OCI-LY1 (cell line): ENCODE measurements at regions not wholly inside any gene's neighbourhood (a gene's known extent, or its start where the extent isn't known, plus 50 kb on each side); places are given as distances from the start of the nearest gene placed in this dataset.

ENCODE experiments used
- H2AFZ ChIP-seq: fragments of 200-600 bp; sonication (generic), shearing (Covaris generic); 2 replicates; pipeline ENCODE4 v1.6.0; 2014; ENCODE audit warnings: antibody characterized with exemption, mild to moderate bottlenecking, low read length
- H3F3A ChIP-seq: fragments of 200-600 bp; sonication (generic), shearing (Covaris generic); 2 replicates; pipeline ENCODE4 v1.6.0; 2014; ENCODE audit warnings: mild to moderate bottlenecking, antibody characterized with exemption, low read length, moderate library complexity; ENCODE audit not compliant: insufficient read depth
- H3K27ac ChIP-seq: fragments of 200-600 bp; sonication (generic); 2 replicates; pipeline ENCODE4 v1.5.1; 2014; ENCODE audit warnings: low read length, mixed run types, mild to moderate bottlenecking, low read depth; ENCODE audit not compliant: poor library complexity, severe bottlenecking
- H3K27me3 ChIP-seq: fragments of 200-600 bp; sonication (generic); 2 replicates; pipeline ENCODE4 v1.6.0; 2014; ENCODE audit warnings: antibody characterized with exemption, mild to moderate bottlenecking, low read length, moderate library complexity; ENCODE audit not compliant: insufficient read depth
- H3K36me3 ChIP-seq: fragments of 200-600 bp; sonication (generic); 2 replicates; pipeline ENCODE4 v1.6.1; 2014; ENCODE audit warnings: mild to moderate bottlenecking, antibody characterized with exemption, low read length, moderate library complexity, mixed read lengths; ENCODE audit not compliant: insufficient read depth
- H3K4me1 ChIP-seq: fragments of 200-600 bp; sonication (generic); 2 replicates; pipeline ENCODE4 v1.5.1; 2014; ENCODE audit warnings: mild to moderate bottlenecking, low read length, moderate library complexity; ENCODE audit not compliant: insufficient read depth, severe bottlenecking
- H3K4me2 ChIP-seq: fragments of 200-600 bp; sonication (generic), shearing (Covaris generic); 2 replicates; pipeline ENCODE4 v1.6.1; 2014; ENCODE audit warnings: low read length
- H3K4me3 ChIP-seq: fragments of 200-600 bp; sonication (generic); 2 replicates; pipeline ENCODE4 v1.5.1; 2014; ENCODE audit warnings: low read length, low read depth, mild to moderate bottlenecking, mixed read lengths; ENCODE audit not compliant: poor library complexity, severe bottlenecking
- H3K79me2 ChIP-seq: fragments of 200-600 bp; shearing (Covaris generic); 2 replicates; pipeline ENCODE4 v1.6.1; 2016; ENCODE audit warnings: mixed run types, low read length, mixed read lengths; ENCODE audit not compliant: insufficient read depth
- H3K9ac ChIP-seq: fragments of 200-600 bp; sonication (generic), shearing (Covaris generic); 2 replicates; pipeline ENCODE4 v1.6.1; 2014; ENCODE audit warnings: mild to moderate bottlenecking, low read length, mixed read lengths
- H3K9me2 ChIP-seq: fragments of 200-600 bp; sonication (generic), shearing (Covaris generic); 2 replicates; pipeline ENCODE4 v1.6.1; 2014; ENCODE audit warnings: low read depth, mild to moderate bottlenecking, low read length, mixed read lengths
- H3K9me3 ChIP-seq: fragments of 200-600 bp; shearing (Covaris generic); 2 replicates; pipeline ENCODE4 v1.6.1; 2014; ENCODE audit warnings: low read length, mixed read lengths
- H4K20me1 ChIP-seq: fragments of 200-600 bp; sonication (generic), shearing (Covaris generic); 2 replicates; pipeline ENCODE4 v1.6.0; 2016; ENCODE audit warnings: mild to moderate bottlenecking, low read length; ENCODE audit not compliant: insufficient read depth
- CTCF ChIP-seq: fragments of 200-600 bp; sonication (generic), shearing (Covaris generic); IDR thresholded peaks from 2 replicates; pipeline ENCODE4 v1.5.1; 2017; ENCODE audit warnings: mild to moderate bottlenecking, antibody characterized with exemption, low read length, moderate library complexity, mixed read lengths
- EZH2 ChIP-seq: fragments of 200-600 bp; sonication (generic), shearing (Covaris generic); IDR thresholded peaks from 2 replicates; pipeline ENCODE4 v1.8.0; 2017; ENCODE audit warnings: borderline replicate concordance, mixed run types, mild to moderate bottlenecking, antibody characterized with exemption, low read length, moderate library complexity, mixed read lengths

DNA sequence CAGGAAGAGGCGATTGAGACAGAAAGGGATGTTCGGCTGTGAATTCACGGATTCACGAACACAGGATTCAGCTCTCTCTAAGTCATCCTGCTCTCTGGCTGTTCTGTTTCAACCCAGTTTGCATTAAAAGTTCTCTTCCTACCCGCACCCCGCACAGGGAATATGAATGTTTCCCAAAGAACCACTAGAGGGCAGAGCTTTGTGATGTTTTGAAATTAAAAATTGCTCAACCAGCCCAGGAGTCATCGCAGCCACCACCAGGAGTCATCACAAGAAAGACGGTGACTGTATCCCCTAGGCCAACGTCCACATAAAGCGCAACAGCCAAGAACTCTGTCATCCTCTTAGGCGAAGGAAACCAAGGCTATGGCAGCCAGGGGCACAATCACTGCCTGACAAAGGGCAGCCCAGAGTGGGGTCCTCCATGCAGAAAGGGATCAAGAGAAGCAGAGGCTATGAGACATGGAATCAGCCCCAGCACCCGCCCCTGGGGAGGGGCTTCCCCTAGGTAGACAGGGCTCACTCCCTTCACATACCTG lies 122.4 kb downstream of the WT1 start:
- Histone ChIP-seq H2AFZ (no peak overlapping the region), H4K20me1 (no peaks in the 10 kb centered on the region), H3F3A (no peaks in the 10 kb centered on the region), H3K36me3 (no peaks in the 10 kb centered on the region), H3K4me3 (no peak overlapping the region), H3K9ac (no peak overlapping the region), H3K4me2 (no peak overlapping the region), H3K27ac (no peak overlapping the region), H3K4me1 (no peaks in the 10 kb centered on the region), H3K9me2 (no peaks in the 10 kb centered on the region), H3K9me3 (no peaks in the 10 kb centered on the region), H3K27me3 (no peaks in the 10 kb centered on the region), H3K79me2 (no peaks in the 10 kb centered on the region)
- TF ChIP-seq CTCF (peak; percentile 61), EZH2 (no peak)

GRCh38 chr11:32313477-32313876 lies 121.9 kb downstream of the WT1 start:
- Histone ChIP-seq H3K9me2 (no peaks in the 10 kb centered on the region), H4K20me1 (no peaks in the 10 kb centered on the region), H3F3A (no peaks in the 10 kb centered on the region), H3K79me2 (no peaks in the 10 kb centered on the region), H3K27ac (no peak overlapping the region), H3K9me3 (no peaks in the 10 kb centered on the region), H3K4me2 (no peak overlapping the region), H2AFZ (no peak overlapping the region), H3K9ac (no peak overlapping the region), H3K4me3 (no peak overlapping the region), H3K36me3 (no peaks in the 10 kb centered on the region), H3K27me3 (no peaks in the 10 kb centered on the region), H3K4me1 (no peaks in the 10 kb centered on the region)
- TF ChIP-seq CTCF (no peak), EZH2 (no peak)

DNA sequence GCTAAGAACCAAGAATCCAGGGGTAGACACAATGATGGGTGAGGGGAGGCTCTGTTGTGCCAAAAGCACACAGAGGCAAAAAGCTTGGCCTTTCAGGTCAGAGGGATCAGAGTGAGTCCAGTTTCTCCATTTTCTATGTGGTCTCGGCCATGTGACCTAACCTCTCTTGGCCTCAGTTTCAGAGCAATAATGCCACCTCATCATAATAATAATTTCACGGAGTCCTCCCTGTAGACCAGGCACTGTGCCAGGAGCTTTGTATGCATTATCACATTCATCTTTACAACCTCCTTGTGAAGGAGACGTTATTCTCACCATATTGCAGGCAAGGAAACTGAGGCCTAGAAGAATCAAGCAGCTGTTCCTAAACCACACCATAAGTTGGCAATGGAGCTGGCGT lies 120.2 kb downstream of the WT1 start:
- Histone ChIP-seq H3K36me3 (no peaks in the 10 kb centered on the region), H4K20me1 (no peaks in the 10 kb centered on the region), H3K4me2 (no peak overlapping the region), H3K9me3 (no peaks in the 10 kb centered on the region), H2AFZ (no peak overlapping the region), H3K79me2 (no peaks in the 10 kb centered on the region), H3K9ac (no peak overlapping the region), H3F3A (no peaks in the 10 kb centered on the region), H3K9me2 (no peaks in the 10 kb centered on the region), H3K27me3 (no peaks in the 10 kb centered on the region), H3K4me3 (no peak overlapping the region), H3K4me1 (no peaks in the 10 kb centered on the region), H3K27ac (no peak overlapping the region)
- TF ChIP-seq EZH2: no peak

DNA sequence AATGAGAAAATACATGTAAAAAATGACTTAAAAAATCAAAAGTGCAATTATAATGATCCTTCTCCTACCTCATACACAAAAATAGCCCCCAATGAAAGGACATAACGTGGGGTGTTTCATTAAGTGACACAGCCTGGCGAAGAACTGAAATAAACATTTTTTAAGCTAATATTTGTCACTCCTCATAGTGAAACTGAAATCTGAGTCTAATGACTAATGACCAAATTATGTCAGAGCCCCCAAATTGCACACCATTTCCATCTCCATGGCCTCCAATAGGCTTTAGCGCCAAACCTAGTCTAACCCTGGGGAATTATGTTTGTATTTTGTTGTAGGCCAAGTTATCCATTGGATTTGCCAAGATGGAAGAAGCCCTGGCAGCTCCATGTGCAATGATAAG lies 119.1 kb downstream of the WT1 start:
- no peak overlapping the region for H3K9ac ChIP-seq
- H3K9me2 ChIP-seq: no peaks in the 10 kb centered on the region
- H3K27ac ChIP-seq: no peak overlapping the region
- H3K9me3 ChIP-seq: no peaks in the 10 kb centered on the region
- H3K4me1 ChIP-seq: no peaks in the 10 kb centered on the region
- no peaks in the 10 kb centered on the region for H3K79me2 ChIP-seq
- H3F3A ChIP-seq: no peaks in the 10 kb centered on the region
- H3K4me3 ChIP-seq: no peak overlapping the region
- H4K20me1 ChIP-seq: no peaks in the 10 kb centered on the region
- TF ChIP-seq CTCF: no peak
- TF ChIP-seq EZH2: no peak
- H3K36me3 ChIP-seq: no peaks in the 10 kb centered on the region
- no peak overlapping the region for H2AFZ ChIP-seq
- H3K4me2 ChIP-seq: no peak overlapping the region
- H3K27me3 ChIP-seq: no peaks in the 10 kb centered on the region
